HFF-Myc (cell line): ENCODE measurements at regions not wholly inside any gene's neighbourhood (a gene's known extent, or its start where the extent isn't known, plus 50 kb on each side); places are given as distances from the start of the nearest gene placed in this dataset.
A peak's percentile ranks its signal among the peaks of the same experiment; 100 is the strongest.

Source experiments
- DNase-seq: peaks from one replicate; pipeline ENCODE4 v3.0.0-alpha.2; 2011; ENCODE audit warnings: low read depth; ENCODE audit errors: extremely low read depth
- H3K4me3 ChIP-seq: replicated peaks from 2 replicates; pipeline ENCODE4 v1.5.1; 2011; ENCODE audit warnings: low read depth, mild to moderate bottlenecking, control low read depth, low read length
- CTCF ChIP-seq: IDR thresholded peaks from 2 replicates; pipeline ENCODE4 v1.5.1; 2012; ENCODE audit warnings: mild to moderate bottlenecking, low read depth, low read length, control low read depth; ENCODE audit errors: missing control alignments

- TF ChIP-seq CTCF: no peak
- no peak overlapping the region for H3K4me3 ChIP-seq
- no peak for DNase-seq
These were observed 55.1 kb upstream of the SLC25A26 start for GRCh38 chr3:66165660-66166059.

- H3K4me3 ChIP-seq: no peak overlapping the region
- TF ChIP-seq CTCF: no peak
- no peak for DNase-seq
These were observed 56.6 kb upstream of the SLC25A26 start for GRCh38 chr3:66164155-66164554.

- no peak for TF ChIP-seq CTCF
- DNase-seq: no peak
- no peak overlapping the region for H3K4me3 ChIP-seq
These were observed 57.6 kb upstream of the SLC25A26 start for GRCh38 chr3:66163222-66163621.

- no peak overlapping the region for H3K4me3 ChIP-seq
- no peak for TF ChIP-seq CTCF
- no peak for DNase-seq
These were observed 58.0 kb upstream of the SLC25A26 start for GRCh38 chr3:66162766-66163165.

GRCh38 chr3:66158933-66159683 is 61.7 kb upstream of the SLC25A26 start:
- no peak for TF ChIP-seq CTCF
- no peak for DNase-seq
- no peak overlapping the region for H3K4me3 ChIP-seq

GRCh38 chr3:66154444-66154861 is 66.3 kb upstream of the SLC25A26 start:
- no peak for TF ChIP-seq CTCF
- peak overlapping the region; percentile 28 for H3K4me3 ChIP-seq
- DNase-seq: no peak
